HG02943 (cell line): ENCODE measurements at regions not wholly inside any gene's neighbourhood (a gene's known extent, or its start where the extent isn't known, plus 50 kb on each side); places are given as distances from the start of the nearest gene placed in this dataset.
"Not testable (repeated sequence)": the region's sequence is repeated elsewhere in the genome, so short reads cannot be mapped to it uniquely, and the experiment has no call there.

Source experiments
- ATAC-seq: cut with Tn5 transposase; IDR thresholded peaks from one replicate; pipeline ENCODE4 v1.9.1; 2021; ENCODE audit warnings: mild to moderate bottlenecking, low read depth, moderate library complexity; ENCODE audit not compliant: unreplicated experiment

DNA sequence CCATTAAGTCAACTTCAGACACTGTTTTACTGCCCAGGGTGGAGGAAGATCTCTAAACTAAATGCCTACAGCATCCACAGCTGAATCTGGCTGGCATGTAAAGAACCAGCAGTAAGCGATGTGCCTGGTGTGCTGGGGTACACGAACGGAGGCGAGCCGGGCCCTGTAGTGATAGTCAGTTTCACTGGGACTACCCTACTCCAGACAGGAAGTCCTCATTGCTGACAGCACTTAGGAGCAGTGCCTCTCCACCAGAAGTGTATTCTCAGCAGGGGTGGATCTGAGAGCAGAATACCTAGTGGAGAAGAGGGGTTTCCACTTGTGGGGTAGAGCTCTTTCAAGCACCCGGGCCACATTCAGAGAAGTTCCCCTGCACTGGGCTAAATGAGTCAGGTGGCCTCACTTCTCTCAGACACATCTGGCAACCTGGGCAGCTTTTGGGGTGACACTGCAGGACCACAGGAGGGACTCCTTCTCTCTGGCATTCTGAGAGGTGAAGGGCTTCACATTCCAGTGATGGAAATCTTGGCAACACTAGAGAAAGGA, 290.3 kb upstream of the PLGLB1 start:
- not testable (repeated sequence) for ATAC-seq

DNA sequence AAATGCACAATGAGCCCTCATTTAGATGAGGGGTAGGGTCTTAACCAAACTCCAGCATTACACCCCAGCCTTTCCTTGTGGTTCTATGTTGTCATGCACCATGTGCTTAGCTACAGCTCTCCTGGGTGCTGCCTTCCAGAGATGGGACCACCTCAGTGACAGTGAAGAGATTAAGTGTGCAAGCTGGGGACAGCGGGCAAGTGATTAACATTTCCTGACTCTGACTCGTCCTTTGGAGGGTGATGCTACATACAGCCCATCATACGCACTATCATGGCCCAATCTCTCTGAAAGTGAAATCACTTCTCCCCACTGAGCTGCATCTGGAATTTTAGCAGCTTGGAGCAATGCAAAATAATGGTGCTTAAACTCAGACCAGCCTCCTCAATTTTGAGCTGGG, 293.0 kb upstream of the PLGLB1 start:
- not testable (repeated sequence) for ATAC-seq

- not testable (repeated sequence) for ATAC-seq
Observed at GRCh38 chr2:87315183-87315902, 293.7 kb upstream of the PLGLB1 start.

DNA sequence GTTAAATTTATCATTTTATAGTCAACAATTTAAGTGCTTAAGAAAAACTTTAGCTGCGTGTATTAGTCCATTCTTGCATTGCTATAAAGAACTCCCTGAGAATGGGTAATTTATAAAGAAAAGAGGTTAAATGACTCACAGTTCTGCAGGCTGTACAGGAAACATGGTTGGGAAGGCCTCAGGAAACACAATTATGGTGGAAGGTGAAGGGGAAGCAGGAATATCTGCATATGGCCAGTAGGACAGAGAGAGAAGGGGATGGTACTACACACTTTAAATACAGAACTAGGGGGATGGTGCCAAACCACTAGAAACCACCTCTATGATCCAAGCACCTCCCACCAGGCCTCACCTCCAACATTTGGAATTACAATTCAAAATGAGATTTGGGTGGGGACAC, 295.5 kb upstream of the PLGLB1 start:
- ATAC-seq = not testable (repeated sequence)

- ATAC-seq = not testable (repeated sequence)
Observed at GRCh38 chr2:87318814-87319491, 297.3 kb upstream of the PLGLB1 start.

DNA sequence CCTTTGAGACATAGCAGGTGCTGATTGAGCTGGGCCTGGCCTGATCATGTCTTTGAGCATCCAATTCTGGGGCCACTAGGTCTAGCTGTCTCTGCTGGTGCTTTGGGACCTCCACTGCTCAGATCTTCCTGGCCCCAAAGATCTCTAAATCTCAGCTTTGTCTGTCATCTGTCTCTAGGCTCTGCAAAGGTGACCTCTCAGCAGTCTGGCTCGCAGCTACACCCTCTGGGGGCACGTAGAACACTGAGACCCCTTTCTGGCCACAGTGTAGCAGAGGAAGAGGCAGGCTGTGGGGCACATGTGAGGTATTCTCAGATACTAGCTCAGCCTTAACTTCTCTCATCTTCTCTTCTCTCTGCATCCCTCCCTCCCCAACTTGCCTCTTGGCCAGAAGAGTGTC, 298.1 kb upstream of the PLGLB1 start:
- ATAC-seq = not testable (repeated sequence)

GRCh38 chr2:87321201-87321600, 299.6 kb upstream of the PLGLB1 start:
- ATAC-seq = not testable (repeated sequence)

- ATAC-seq = not testable (repeated sequence)
Observed at GRCh38 chr2:87324335-87325041, 302.8 kb upstream of the PLGLB1 start.

- not testable (repeated sequence) for ATAC-seq
Observed at GRCh38 chr2:87325042-87325910, 303.6 kb upstream of the PLGLB1 start.

- not testable (repeated sequence) for ATAC-seq
Observed at GRCh38 chr2:87325911-87326294, 304.3 kb upstream of the PLGLB1 start.

GRCh38 chr2:87326754-87327153, 305.1 kb upstream of the PLGLB1 start:
- not testable (repeated sequence) for ATAC-seq

- not testable (repeated sequence) for ATAC-seq
Observed at GRCh38 chr2:87327648-87328371, 306.2 kb upstream of the PLGLB1 start.

GRCh38 chr2:87329529-87329928, 307.9 kb upstream of the PLGLB1 start:
- not testable (repeated sequence) for ATAC-seq

- ATAC-seq = not testable (repeated sequence)
Observed at GRCh38 chr2:87330486-87330885, 308.8 kb upstream of the PLGLB1 start.

GRCh38 chr2:87331940-87332583, 310.4 kb upstream of the PLGLB1 start:
- ATAC-seq = not testable (repeated sequence)

DNA sequence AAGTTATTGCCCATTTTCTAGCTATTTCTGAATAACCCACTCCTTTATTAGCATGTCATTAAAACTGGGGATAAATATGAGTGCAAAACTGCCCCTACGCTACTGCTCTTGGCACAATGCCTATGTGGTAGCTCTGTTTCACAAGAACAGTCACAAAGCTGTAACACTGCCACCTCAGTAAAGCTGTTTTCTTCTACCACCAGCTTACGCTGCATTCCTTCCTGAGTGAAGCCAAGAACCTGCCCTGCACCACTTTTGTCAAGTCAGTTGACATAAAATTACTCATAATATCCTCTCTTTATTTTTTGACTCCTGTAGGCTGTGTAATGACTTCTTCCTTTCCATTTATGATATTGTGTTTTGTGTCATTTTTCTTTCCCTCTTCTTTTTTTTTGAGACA, 313.2 kb upstream of the PLGLB1 start:
- ATAC-seq = not testable (repeated sequence)

DNA sequence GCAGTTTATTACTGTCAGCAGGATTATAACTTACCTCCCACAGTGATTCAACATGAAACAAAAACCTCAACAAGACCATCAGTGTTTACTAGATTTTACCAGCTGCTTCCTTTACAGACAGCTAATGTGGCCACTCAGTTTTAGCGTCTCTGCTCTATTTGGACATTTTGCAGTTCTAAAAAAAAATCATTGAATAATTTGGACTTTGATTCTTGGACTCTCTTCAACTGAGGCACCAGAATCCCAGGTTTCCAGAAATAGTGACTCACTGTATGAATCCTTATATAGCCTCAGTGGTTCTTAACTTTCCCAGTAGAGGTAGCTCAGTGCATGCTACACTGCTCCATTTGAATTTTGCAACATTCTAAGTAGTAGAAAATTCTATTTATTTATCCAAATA, 317.4 kb upstream of the PLGLB1 start:
- ATAC-seq = not testable (repeated sequence)

DNA sequence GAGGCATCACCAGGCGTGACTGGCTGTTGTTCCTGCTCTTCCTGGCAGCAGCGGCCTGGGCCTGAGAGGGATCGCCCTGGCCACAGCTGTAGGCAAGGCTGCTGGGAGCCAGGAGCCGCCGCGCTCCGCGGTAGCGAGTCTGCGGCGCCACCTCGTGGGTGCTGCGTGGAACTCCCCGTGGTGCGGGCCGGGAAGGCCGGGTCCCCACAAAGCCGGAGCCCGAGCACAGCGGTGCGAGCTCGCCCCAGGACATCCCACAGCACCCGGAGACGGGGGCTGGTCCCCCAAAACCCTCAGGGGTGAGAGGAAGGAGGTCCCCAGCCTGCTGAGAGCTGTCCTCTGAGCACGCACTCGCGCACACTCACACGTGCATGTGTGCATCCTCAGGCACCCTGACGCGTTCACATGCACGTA, 320.0 kb upstream of the PLGLB1 start:
- ATAC-seq = not testable (repeated sequence)

- not testable (repeated sequence) for ATAC-seq
Observed at GRCh38 chr2:87342175-87342574, 320.5 kb upstream of the PLGLB1 start.
